ENCODE measurements at regions not wholly inside any gene's neighbourhood (a gene's known extent, or its start where the extent isn't known, plus 50 kb on each side); places are given as distances from the start of the nearest gene placed in this dataset.

DNA sequence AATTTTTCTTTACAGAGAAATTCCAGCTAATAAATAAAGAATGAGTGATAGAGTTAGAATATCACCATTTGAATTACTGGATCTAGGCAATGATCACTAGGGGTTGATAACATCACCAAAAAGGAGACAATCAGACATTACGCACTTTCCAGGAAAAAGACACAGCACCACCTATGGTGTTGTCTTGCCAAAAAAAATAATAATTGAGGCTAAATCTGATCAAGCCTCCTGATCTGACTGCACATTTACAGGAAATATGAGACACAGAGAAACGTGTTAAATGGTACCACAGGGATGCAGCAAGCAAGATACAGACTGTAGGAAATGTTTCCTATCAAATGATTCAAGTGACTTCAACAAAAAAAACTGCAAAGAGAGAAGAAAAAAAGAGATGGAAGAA is 92.8 kb downstream of the EOMES start:
- TF ChIP-seq, protein P1, sequence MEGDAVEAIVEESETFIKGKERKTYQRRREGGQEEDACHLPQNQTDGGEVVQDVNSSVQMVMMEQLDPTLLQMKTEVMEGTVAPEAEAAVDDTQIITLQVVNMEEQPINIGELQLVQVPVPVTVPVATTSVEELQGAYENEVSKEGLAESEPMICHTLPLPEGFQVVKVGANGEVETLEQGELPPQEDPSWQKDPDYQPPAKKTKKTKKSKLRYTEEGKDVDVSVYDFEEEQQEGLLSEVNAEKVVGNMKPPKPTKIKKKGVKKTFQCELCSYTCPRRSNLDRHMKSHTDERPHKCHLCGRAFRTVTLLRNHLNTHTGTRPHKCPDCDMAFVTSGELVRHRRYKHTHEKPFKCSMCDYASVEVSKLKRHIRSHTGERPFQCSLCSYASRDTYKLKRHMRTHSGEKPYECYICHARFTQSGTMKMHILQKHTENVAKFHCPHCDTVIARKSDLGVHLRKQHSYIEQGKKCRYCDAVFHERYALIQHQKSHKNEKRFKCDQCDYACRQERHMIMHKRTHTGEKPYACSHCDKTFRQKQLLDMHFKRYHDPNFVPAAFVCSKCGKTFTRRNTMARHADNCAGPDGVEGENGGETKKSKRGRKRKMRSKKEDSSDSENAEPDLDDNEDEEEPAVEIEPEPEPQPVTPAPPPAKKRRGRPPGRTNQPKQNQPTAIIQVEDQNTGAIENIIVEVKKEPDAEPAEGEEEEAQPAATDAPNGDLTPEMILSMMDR (IDR thresholded peaks at IDR 0.05): no peak
- TF ChIP-seq GABPA (IDR thresholded peaks at IDR 0.05; ENCODE audit: low read depth): no peak
- TF ChIP-seq FOXJ3 (CRISPR knock-in tag; IDR thresholded peaks at IDR 0.05): no peak
